Natural killer cell (primary cell): ENCODE measurements at regions not wholly inside any gene's neighbourhood (a gene's known extent, or its start where the extent isn't known, plus 50 kb on each side); places are given as distances from the start of the nearest gene placed in this dataset.

Source experiments
- ATAC-seq, 3 donors: fragments of 150-1000 bp in 2 of 3; fragments of 200-7000 bp in 1 of 3; cut with Tn5 transposase; 1 replicate in 1 of 3; 2 replicates in 2 of 3; pipeline ENCODE4 v1.10.0; 2021; ENCODE audit warnings: mild to moderate bottlenecking in 2 of 3, moderate library complexity in 2 of 3
- DNase-seq, 2 donors: peaks; one replicate each; pipeline versions ENCODE4 v3.0.0 to v3.0.0-alpha.2; 2013 to 2021; ENCODE audit warnings: mixed read lengths in 1 of 2
- H3K27ac ChIP-seq: one replicate; pipeline ENCODE4 v1.5.1; 2013; ENCODE audit warnings: mild to moderate bottlenecking, low read length
- H3K27me3 ChIP-seq: one replicate; pipeline ENCODE4 v1.6.1; 2013; ENCODE audit warnings: low read length; ENCODE audit not compliant: control insufficient read depth, insufficient read depth
- H3K36me3 ChIP-seq: one replicate; pipeline ENCODE4 v1.6.1; 2013; ENCODE audit warnings: low read length; ENCODE audit not compliant: control insufficient read depth, insufficient read depth
- H3K4me1 ChIP-seq: one replicate; pipeline ENCODE4 v1.6.1; 2013; ENCODE audit warnings: low read length; ENCODE audit not compliant: control insufficient read depth, insufficient read depth
- H3K4me3 ChIP-seq: one replicate; pipeline ENCODE4 v1.5.1; 2013; ENCODE audit warnings: low read length
- H3K9me3 ChIP-seq: one replicate; pipeline ENCODE4 v1.6.1; 2013; ENCODE audit warnings: low read length; ENCODE audit not compliant: control insufficient read depth, insufficient read depth
- H3K27ac Mint-ChIP-seq, 2 donors: one replicate each; pipeline ENCODE4 v1.8.0; 2022; ENCODE audit warnings: mild to moderate bottlenecking in 2 of 2, mixed read lengths in 2 of 2, moderate library complexity in 1 of 2
- H3K27me3 Mint-ChIP-seq, 2 donors: one replicate each; pipeline ENCODE4 v1.8.0; 2022; ENCODE audit warnings: low read depth in 2 of 2, mixed read lengths in 2 of 2
- H3K36me3 Mint-ChIP-seq: one replicate; pipeline ENCODE4 v1.8.0; 2022; ENCODE audit warnings: mixed read lengths
- H3K4me1 Mint-ChIP-seq, 2 donors: one replicate each; pipeline ENCODE4 v1.8.0; 2022; ENCODE audit warnings: mixed read lengths in 2 of 2
- H3K4me3 Mint-ChIP-seq: one replicate; pipeline ENCODE4 v1.8.0; 2022; ENCODE audit warnings: mild to moderate bottlenecking, moderate library complexity, mixed read lengths
- H3K9me3 Mint-ChIP-seq, 2 donors: one replicate each; pipeline ENCODE4 v1.8.0; 2022; ENCODE audit warnings: mixed read lengths in 2 of 2
- CTCF ChIP-seq: fragments of 200-600 bp; IDR thresholded peaks from one replicate; pipeline ENCODE4 v1.8.0; 2022; ENCODE audit warnings: antibody characterized with exemption
- WGBS: methylation state at CpG from one replicate; pipeline ENCODE4 v1.1.7; 2013; ENCODE audit warnings: missing lambda C conversion rate; ENCODE audit not compliant: insufficient coverage; 5-methylcytosine and 5-hydroxymethylcytosine counted together
- intact Hi-C: fragments of 100-400 bp; cut with micrococcal nuclease; formaldehyde crosslinking; loops from one replicate; pipeline ENCODE4 v1.14.2; 2022

- intact Hi-C loops = no loop called here
Observed at GRCh38 chr6:165723326-165723725, 60.3 kb upstream of the PDE10A start.

GRCh38 chr6:165722022-165722421, 59.0 kb upstream of the PDE10A start:
- Histone ChIP-seq H3K4me1 (no peaks in the 10 kb centered on the region), H3K27ac (no peak overlapping the region), H3K4me3 (no peak overlapping the region), H3K27me3 (no peaks in the 10 kb centered on the region), H3K36me3 (no peaks in the 10 kb centered on the region), H3K9me3 (no peaks in the 10 kb centered on the region)
- H3K27me3 Mint-ChIP-seq = peaks cover 14 to 15% of the 10 kb centered on the region in 2 donors
- no peak overlapping the region for H3K27ac Mint-ChIP-seq
- H3K4me1 Mint-ChIP-seq = no peaks in the 10 kb centered on the region
- 79% methylated on average over 4 of the region's 4 CpGs for WGBS
- ATAC-seq (no peak), DNase-seq (no peak)
- intact Hi-C loops = no loop called here
- H3K9me3 Mint-ChIP-seq = no peaks in the 10 kb centered on the region
- no peaks in the 10 kb centered on the region for H3K36me3 Mint-ChIP-seq
- TF ChIP-seq CTCF = no peak
- H3K4me3 Mint-ChIP-seq = no peak overlapping the region

More at GRCh38 chr6:165723326-165723725, 60.3 kb upstream of the PDE10A start:
- H3K27ac ChIP-seq = no peak overlapping the region
- Mint-ChIP-seq H3K9me3 (no peaks in the 10 kb centered on the region), H3K4me3 (no peak overlapping the region), H3K27ac (no peak overlapping the region), H3K27me3 (peaks cover 13 to 15% of the 10 kb centered on the region in 2 donors), H3K4me1 (no peaks in the 10 kb centered on the region), H3K36me3 (no peaks in the 10 kb centered on the region)
- TF ChIP-seq CTCF = no peak
- no peaks in the 10 kb centered on the region for H3K36me3 ChIP-seq
- DNase-seq (no peak), ATAC-seq (no peak)
- no peaks in the 10 kb centered on the region for H3K4me1 ChIP-seq
- H3K27me3 ChIP-seq = no peaks in the 10 kb centered on the region
- H3K9me3 ChIP-seq = no peaks in the 10 kb centered on the region
- H3K4me3 ChIP-seq = no peak overlapping the region
- WGBS = 89% methylated on average over 9 of the region's 9 CpGs

- intact Hi-C loops = no loop called here
- Histone ChIP-seq H3K36me3 (no peaks in the 10 kb centered on the region), H3K4me1 (no peaks in the 10 kb centered on the region), H3K27ac (no peak overlapping the region), H3K27me3 (no peaks in the 10 kb centered on the region), H3K9me3 (no peaks in the 10 kb centered on the region), H3K4me3 (no peak overlapping the region)
- H3K27ac Mint-ChIP-seq = no peak overlapping the region
- no peaks in the 10 kb centered on the region for H3K36me3 Mint-ChIP-seq
- H3K27me3 Mint-ChIP-seq = peaks cover 14 to 15% of the 10 kb centered on the region in 2 donors
- DNase-seq = no peak
- WGBS = 60% methylated on average over 3 of the region's 3 CpGs
- TF ChIP-seq CTCF = no peak
- H3K4me3 Mint-ChIP-seq = no peak overlapping the region
- ATAC-seq = no peak
- no peaks in the 10 kb centered on the region for H3K4me1 Mint-ChIP-seq
- no peaks in the 10 kb centered on the region for H3K9me3 Mint-ChIP-seq
Observed at GRCh38 chr6:165721356-165721755, 58.3 kb upstream of the PDE10A start.

GRCh38 chr6:165718491-165718891, 55.5 kb upstream of the PDE10A start:
- intact Hi-C loops = no loop called here
- Mint-ChIP-seq H3K36me3 (no peaks in the 10 kb centered on the region), H3K4me3 (no peak overlapping the region), H3K27me3 (peaks cover 14 to 15% of the 10 kb centered on the region in 2 donors), H3K4me1 (no peaks in the 10 kb centered on the region), H3K9me3 (no peaks in the 10 kb centered on the region), H3K27ac (no peak overlapping the region)
- TF ChIP-seq CTCF = no peak
- DNase-seq (no peak), ATAC-seq (no peak)
- Histone ChIP-seq H3K4me3 (no peak overlapping the region), H3K9me3 (no peaks in the 10 kb centered on the region), H3K36me3 (no peaks in the 10 kb centered on the region), H3K4me1 (no peaks in the 10 kb centered on the region), H3K27me3 (no peaks in the 10 kb centered on the region), H3K27ac (no peak overlapping the region)
- 32% methylated on average over 4 of the region's 4 CpGs for WGBS
